ENCODE measurements at regions not wholly inside any gene's neighbourhood (a gene's known extent, or its start where the extent isn't known, plus 50 kb on each side); places are given as distances from the start of the nearest gene placed in this dataset.

DNA sequence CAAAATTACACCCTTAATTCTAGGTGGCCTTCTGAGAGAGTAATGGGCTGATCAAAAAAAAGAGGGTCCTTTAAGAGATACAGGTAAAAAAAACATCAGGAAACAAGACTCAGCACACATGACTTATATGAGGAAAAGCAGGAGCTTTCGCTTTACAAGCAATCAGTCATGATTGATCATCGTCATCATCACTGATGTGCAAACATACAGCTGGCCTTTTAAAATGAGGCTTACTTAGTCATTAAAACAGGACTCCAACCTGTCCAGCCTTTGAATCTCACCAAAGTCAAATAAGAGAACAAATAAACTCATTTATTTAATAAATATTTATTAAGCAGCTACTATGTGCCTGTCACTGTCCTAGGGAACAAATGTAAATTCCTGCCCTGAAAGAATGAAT lies 255.3 kb downstream of the SKAP2 start:
- DNase-seq (ENCODE audit: low read depth in 2 of 2), result no peak
- H3K4me2 ChIP-seq (ENCODE audit: extremely low read depth, insufficient read depth, low read length), result no peak overlapping the region
- TF ChIP-seq EZH2 (IDR thresholded peaks at IDR 0.05; ENCODE audit: low read length, missing control alignments), result no peak
- TF ChIP-seq, protein P1, sequence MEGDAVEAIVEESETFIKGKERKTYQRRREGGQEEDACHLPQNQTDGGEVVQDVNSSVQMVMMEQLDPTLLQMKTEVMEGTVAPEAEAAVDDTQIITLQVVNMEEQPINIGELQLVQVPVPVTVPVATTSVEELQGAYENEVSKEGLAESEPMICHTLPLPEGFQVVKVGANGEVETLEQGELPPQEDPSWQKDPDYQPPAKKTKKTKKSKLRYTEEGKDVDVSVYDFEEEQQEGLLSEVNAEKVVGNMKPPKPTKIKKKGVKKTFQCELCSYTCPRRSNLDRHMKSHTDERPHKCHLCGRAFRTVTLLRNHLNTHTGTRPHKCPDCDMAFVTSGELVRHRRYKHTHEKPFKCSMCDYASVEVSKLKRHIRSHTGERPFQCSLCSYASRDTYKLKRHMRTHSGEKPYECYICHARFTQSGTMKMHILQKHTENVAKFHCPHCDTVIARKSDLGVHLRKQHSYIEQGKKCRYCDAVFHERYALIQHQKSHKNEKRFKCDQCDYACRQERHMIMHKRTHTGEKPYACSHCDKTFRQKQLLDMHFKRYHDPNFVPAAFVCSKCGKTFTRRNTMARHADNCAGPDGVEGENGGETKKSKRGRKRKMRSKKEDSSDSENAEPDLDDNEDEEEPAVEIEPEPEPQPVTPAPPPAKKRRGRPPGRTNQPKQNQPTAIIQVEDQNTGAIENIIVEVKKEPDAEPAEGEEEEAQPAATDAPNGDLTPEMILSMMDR (conservative IDR thresholded peaks at IDR 0.05 in 1 of 2, IDR thresholded peaks at IDR 0.05 in 1 of 2; ENCODE audit: low read depth in 1 of 2, low read length in 2 of 2), result no peak

DNA sequence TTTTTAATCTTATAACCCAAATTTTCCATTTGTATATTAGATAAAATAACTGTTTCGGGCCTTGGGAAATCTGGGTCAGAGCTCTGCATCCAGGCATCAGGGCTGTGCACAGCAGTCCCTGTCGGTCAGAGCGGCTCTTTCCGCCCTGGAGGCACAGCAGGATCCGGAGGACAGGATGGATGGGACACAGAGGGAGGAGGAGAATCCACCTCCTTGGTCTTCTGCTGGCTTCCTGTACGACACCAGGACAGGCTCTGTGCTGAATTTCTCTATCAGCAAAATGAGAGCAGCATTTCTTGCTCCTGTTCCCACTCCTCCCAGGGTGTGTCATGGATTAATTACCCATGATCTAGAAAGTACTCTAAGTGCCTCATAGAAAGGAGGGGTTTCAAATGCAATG lies 254.9 kb downstream of the SKAP2 start:
- H3K36me3 ChIP-seq (ENCODE audit: control insufficient read depth, insufficient read depth, low read length), result no peaks in the 10 kb centered on the region
- no peak for TF ChIP-seq EZH2 (IDR thresholded peaks at IDR 0.05; ENCODE audit: low read length, missing control alignments)
- TF ChIP-seq, protein P1 (conservative IDR thresholded peaks at IDR 0.05 in 1 of 2, IDR thresholded peaks at IDR 0.05 in 1 of 2; ENCODE audit: low read depth in 1 of 2, low read length in 2 of 2), result no peak
- H3K9me3 ChIP-seq (ENCODE audit: control insufficient read depth, insufficient read depth, low read depth, low read length), result no peaks in the 10 kb centered on the region
- H3K9ac ChIP-seq (ENCODE audit: insufficient read depth, low read length), result no peak overlapping the region
- H3K4me3 ChIP-seq (replicated peaks in 1 of 4; ENCODE audit: control extremely low read depth in 1 of 4, insufficient read depth in 1 of 4, low read depth in 3 of 4, low read length in 4 of 4), result no peak overlapping the region
- no peak overlapping the region for H3K27ac ChIP-seq (ENCODE audit: insufficient read depth, low read length)
- no peak overlapping the region for H2AFZ ChIP-seq (ENCODE audit: low read length)
- no peaks in the 10 kb centered on the region for H4K20me1 ChIP-seq (ENCODE audit: control insufficient read depth, extremely low read depth, insufficient read depth, low read length)
- no peaks in the 10 kb centered on the region for H3K27me3 ChIP-seq (ENCODE audit: control insufficient read depth, insufficient read depth, low read length)
- H3K4me1 ChIP-seq (ENCODE audit: control insufficient read depth, extremely low read depth, insufficient read depth, low read length), result no peaks in the 10 kb centered on the region
- no peaks in the 10 kb centered on the region for H3K79me2 ChIP-seq (ENCODE audit: control insufficient read depth, insufficient read depth, low read length)
- no peak for DNase-seq (ENCODE audit: low read depth in 2 of 2)
- no peak overlapping the region for H3K4me2 ChIP-seq (ENCODE audit: extremely low read depth, insufficient read depth, low read length)

More for the DNA sequence above, 255.3 kb downstream of the SKAP2 start:
- Histone ChIP-seq H3K9ac (ENCODE audit: insufficient read depth, low read length) (no peak overlapping the region), H4K20me1 (ENCODE audit: control insufficient read depth, extremely low read depth, insufficient read depth, low read length) (no peaks in the 10 kb centered on the region), H3K79me2 (ENCODE audit: control insufficient read depth, insufficient read depth, low read length) (no peaks in the 10 kb centered on the region), H3K4me1 (ENCODE audit: control insufficient read depth, extremely low read depth, insufficient read depth, low read length) (no peaks in the 10 kb centered on the region), H3K36me3 (ENCODE audit: control insufficient read depth, insufficient read depth, low read length) (no peaks in the 10 kb centered on the region), H3K27me3 (ENCODE audit: control insufficient read depth, insufficient read depth, low read length) (no peaks in the 10 kb centered on the region), H3K27ac (ENCODE audit: insufficient read depth, low read length) (no peak overlapping the region), H3K9me3 (ENCODE audit: control insufficient read depth, insufficient read depth, low read depth, low read length) (no peaks in the 10 kb centered on the region), H2AFZ (ENCODE audit: low read length) (no peak overlapping the region), H3K4me3 (replicated peaks in 1 of 4; ENCODE audit: control extremely low read depth in 1 of 4, insufficient read depth in 1 of 4, low read depth in 3 of 4, low read length in 4 of 4) (no peak overlapping the region)

DNA sequence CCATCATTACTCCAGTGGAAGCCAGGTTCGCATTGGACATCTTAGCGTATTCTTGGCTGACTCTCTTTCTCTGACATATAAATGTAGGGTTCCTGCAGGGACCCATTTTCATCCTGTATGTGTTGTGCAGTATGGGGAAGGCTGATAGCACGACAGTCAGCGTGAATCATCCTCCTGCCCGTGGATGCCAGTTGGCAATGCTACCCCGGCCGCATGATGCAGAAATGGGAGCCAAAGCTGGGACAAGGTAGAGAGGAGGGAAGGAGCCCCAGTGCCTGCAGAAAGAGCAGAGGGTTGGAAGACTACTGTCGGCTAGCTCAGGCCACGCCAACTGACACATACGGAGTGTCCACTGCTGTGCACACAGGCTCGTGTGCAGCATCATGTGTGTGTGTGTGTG lies 251.6 kb downstream of the SKAP2 start:
- Histone ChIP-seq H4K20me1 (ENCODE audit: control insufficient read depth, extremely low read depth, insufficient read depth, low read length) (no peaks in the 10 kb centered on the region), H3K9me3 (ENCODE audit: control insufficient read depth, insufficient read depth, low read depth, low read length) (no peaks in the 10 kb centered on the region), H3K36me3 (ENCODE audit: control insufficient read depth, insufficient read depth, low read length) (no peaks in the 10 kb centered on the region), H3K4me3 (replicated peaks in 1 of 4; ENCODE audit: control extremely low read depth in 1 of 4, insufficient read depth in 1 of 4, low read depth in 3 of 4, low read length in 4 of 4) (no peak overlapping the region), H3K79me2 (ENCODE audit: control insufficient read depth, insufficient read depth, low read length) (no peaks in the 10 kb centered on the region), H3K9ac (ENCODE audit: insufficient read depth, low read length) (no peak overlapping the region), H3K4me2 (ENCODE audit: extremely low read depth, insufficient read depth, low read length) (no peak overlapping the region), H2AFZ (ENCODE audit: low read length) (no peak overlapping the region), H3K4me1 (ENCODE audit: control insufficient read depth, extremely low read depth, insufficient read depth, low read length) (no peaks in the 10 kb centered on the region), H3K27ac (ENCODE audit: insufficient read depth, low read length) (no peak overlapping the region), H3K27me3 (ENCODE audit: control insufficient read depth, insufficient read depth, low read length) (no peaks in the 10 kb centered on the region)
- DNase-seq (ENCODE audit: low read depth in 2 of 2), result no peak
- TF ChIP-seq, protein P1 (conservative IDR thresholded peaks at IDR 0.05 in 1 of 2, IDR thresholded peaks at IDR 0.05 in 1 of 2; ENCODE audit: low read depth in 1 of 2, low read length in 2 of 2), result no peak
- no peak for TF ChIP-seq EZH2 (IDR thresholded peaks at IDR 0.05; ENCODE audit: low read length, missing control alignments)
